MG63 (cell line): ENCODE measurements at regions not wholly inside any gene's neighbourhood (a gene's known extent, or its start where the extent isn't known, plus 50 kb on each side); places are given as distances from the start of the nearest gene placed in this dataset.
"Not testable (repeated sequence)": the region's sequence is repeated elsewhere in the genome, so short reads cannot be mapped to it uniquely, and the experiment has no call there.

Experiments used
- DNase-seq: peaks from one replicate; pipeline ENCODE4 v3.0.0-alpha.2; 2020
- H3K27me3 ChIP-seq: fragments of 250-450 bp; sonication (Bioruptor Pico); 2 replicates; pipeline ENCODE4 v1.5.1; 2020; ENCODE audit warnings: mild to moderate bottlenecking, moderate library complexity
- H3K36me3 ChIP-seq: fragments of 250-450 bp; sonication (Bioruptor Pico); 2 replicates; pipeline ENCODE4 v1.5.1; 2020; ENCODE audit warnings: mild to moderate bottlenecking, moderate library complexity
- H3K4me3 ChIP-seq: fragments of 250-450 bp; sonication (Bioruptor Pico); 2 replicates; pipeline ENCODE4 v1.5.1; 2020; ENCODE audit warnings: mild to moderate bottlenecking, moderate library complexity
- H3K9me3 ChIP-seq: fragments of 250-450 bp; sonication (Bioruptor Pico); 2 replicates; pipeline ENCODE4 v1.5.1; 2020; ENCODE audit warnings: mild to moderate bottlenecking, moderate library complexity

DNA sequence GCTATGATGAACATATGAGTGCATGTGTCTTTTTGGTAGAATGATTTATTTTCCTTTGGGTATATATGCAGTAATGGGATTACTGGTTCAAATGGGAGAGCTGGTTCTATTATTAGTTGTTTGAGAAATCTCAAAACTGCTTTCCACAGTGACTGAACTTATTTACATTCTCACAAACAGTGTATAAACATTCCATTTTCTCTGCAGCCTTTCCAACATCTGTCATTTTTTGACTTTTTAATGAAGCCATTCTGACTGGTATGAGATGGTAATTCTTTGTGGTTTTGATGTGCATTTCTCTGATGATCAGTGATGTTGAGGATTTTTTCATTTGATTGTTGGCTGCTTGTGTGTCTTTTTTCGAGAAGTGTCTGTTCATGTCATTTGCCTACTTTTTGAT lies 1124.2 kb downstream of the NAALADL2 start:
- Histone ChIP-seq H3K36me3 (no peaks in the 10 kb centered on the region), H3K4me3 (no peak overlapping the region), H3K9me3 (peaks cover 2% of the 10 kb centered on the region; the same call in 1 of the 2 replicates), H3K27me3 (no peaks in the 10 kb centered on the region)
- DNase-seq: no peak

GRCh38 chr3:175980486-175981090 lies 1121.5 kb downstream of the NAALADL2 start:
- Histone ChIP-seq H3K9me3 (no peaks in the 10 kb centered on the region), H3K4me3 (no peak overlapping the region), H3K27me3 (no peaks in the 10 kb centered on the region), H3K36me3 (no peaks in the 10 kb centered on the region)
- DNase-seq: no peak

DNA sequence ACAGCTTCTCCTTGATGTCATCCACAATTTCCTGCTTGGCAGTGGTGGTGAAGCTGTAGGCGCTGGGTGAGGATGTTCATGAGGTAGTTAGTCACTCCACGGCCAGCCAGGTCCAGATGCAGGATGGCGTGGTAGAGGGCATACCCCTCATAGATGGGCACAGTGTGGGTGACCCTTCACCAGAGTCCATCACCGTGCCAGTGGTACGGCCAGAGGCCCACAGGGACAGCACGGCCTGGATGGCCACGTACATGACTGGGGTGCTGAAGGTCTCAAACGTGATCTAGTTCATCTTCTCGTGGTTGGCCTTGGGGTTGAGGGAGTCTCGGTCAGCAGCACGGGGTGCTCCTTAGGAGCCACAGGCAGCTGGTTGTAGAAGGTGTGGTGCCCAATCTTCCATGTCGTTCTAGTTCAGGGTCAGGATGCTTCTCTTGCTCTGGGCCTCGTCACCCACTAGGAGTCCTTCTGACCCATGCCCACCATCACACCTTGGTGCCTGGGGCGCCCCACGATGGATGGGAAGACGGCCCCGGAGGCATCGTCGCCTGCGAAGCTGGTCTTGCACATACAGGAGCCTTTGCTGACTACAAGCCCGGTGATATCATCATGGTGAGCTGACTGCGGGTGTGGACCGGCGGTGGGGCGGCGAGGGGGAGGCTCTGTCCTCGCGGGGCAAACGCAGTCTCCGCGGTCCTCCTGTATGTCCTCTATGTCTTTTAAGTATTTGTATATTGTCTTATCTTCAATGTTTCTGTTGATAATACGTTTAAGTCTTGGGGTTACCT lies 1119.0 kb downstream of the NAALADL2 start:
- H3K9me3 ChIP-seq: no peaks in the 10 kb centered on the region
- H3K4me3 ChIP-seq: no peak overlapping the region
- H3K36me3 ChIP-seq: no peaks in the 10 kb centered on the region
- no peaks in the 10 kb centered on the region for H3K27me3 ChIP-seq
- DNase-seq: no peak

DNA sequence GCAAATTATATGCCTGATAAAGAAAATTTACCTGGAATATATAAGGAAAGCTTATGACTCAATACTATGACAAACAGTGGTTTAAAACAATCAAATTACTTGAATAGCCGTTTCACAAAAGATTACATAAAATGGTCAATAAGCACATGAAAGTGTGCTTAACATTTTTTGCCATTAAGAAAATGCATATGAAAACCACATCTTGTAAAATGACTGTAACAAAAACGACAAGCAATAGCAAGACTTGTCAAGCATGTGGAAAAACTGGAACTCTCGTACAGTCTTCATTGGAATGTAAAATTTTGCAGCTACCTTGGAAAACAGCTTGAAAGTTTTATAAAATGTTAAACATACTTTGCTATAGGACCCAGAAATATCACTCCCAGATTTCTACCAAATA lies 1110.3 kb downstream of the NAALADL2 start:
- no peaks in the 10 kb centered on the region for H3K27me3 ChIP-seq
- H3K9me3 ChIP-seq: no peaks in the 10 kb centered on the region; the same call in none of the 2 replicates
- H3K4me3 ChIP-seq: no peak overlapping the region
- H3K36me3 ChIP-seq: no peaks in the 10 kb centered on the region
- DNase-seq: no peak

GRCh38 chr3:175965036-175965435 lies 1105.9 kb downstream of the NAALADL2 start:
- Histone ChIP-seq H3K36me3 (no peaks in the 10 kb centered on the region), H3K27me3 (no peaks in the 10 kb centered on the region), H3K9me3 (no peaks in the 10 kb centered on the region; the same call in none of the 2 replicates), H3K4me3 (no peak overlapping the region)
- DNase-seq: no peak

DNA sequence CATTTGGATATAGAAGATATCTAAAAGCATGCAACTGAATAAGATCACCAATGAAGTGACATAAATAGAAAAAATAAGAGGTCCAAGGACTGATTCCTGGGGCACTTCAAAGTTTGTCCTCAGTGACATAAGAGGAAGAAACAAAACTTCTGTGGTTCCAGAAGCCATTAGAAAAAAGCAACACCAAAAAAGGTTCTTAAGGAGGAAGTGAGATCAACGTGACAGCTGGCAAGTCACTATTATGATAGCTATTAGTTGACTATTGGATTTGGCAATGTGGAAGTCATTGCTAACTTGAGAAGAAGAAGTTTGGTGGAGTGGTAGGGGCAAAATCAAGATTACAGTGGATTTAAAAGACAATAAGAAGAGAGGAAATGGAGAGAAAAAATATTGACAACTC lies 1098.3 kb downstream of the NAALADL2 start:
- Histone ChIP-seq H3K36me3 (no peaks in the 10 kb centered on the region), H3K4me3 (no peak overlapping the region), H3K9me3 (no peaks in the 10 kb centered on the region), H3K27me3 (no peaks in the 10 kb centered on the region)
- DNase-seq: no peak

DNA sequence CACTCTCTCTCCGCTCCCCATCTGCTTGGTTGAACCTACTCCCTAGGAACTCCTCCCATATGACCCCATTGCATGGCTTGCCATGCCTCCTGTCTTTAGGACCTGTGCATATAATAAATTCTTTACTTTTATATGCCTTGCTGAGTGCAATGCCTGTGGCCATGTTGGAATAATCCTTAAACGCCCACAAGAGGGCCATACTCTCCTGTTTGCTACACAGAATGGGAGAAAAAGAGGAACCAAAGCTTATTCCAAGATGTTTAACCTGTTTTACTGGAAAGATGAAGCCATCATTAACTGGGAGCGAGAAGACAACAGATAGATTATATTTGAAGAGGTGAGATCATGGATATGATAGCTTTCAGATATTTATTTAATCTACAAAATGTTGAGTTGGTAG lies 1097.8 kb downstream of the NAALADL2 start:
- DNase-seq: no peak
- no peaks in the 10 kb centered on the region for H3K9me3 ChIP-seq
- no peak overlapping the region for H3K4me3 ChIP-seq
- H3K36me3 ChIP-seq: no peaks in the 10 kb centered on the region
- H3K27me3 ChIP-seq: no peaks in the 10 kb centered on the region

GRCh38 chr3:175951047-175951694 lies 1092.0 kb downstream of the NAALADL2 start:
- Histone ChIP-seq H3K27me3 (no peaks in the 10 kb centered on the region), H3K9me3 (no peaks in the 10 kb centered on the region), H3K4me3 (no peak overlapping the region), H3K36me3 (no peaks in the 10 kb centered on the region)
- no peak for DNase-seq

- no peak for DNase-seq
- peaks cover 9% of the 10 kb centered on the region; the same call in 1 of the 2 replicates for H3K9me3 ChIP-seq
- H3K36me3 ChIP-seq: no peaks in the 10 kb centered on the region
- no peak overlapping the region for H3K4me3 ChIP-seq
- H3K27me3 ChIP-seq: no peaks in the 10 kb centered on the region
These were observed 1088.9 kb downstream of the NAALADL2 start for GRCh38 chr3:175948041-175948440.

GRCh38 chr3:175941352-175941751 lies 1082.2 kb downstream of the NAALADL2 start:
- Histone ChIP-seq H3K36me3 (no peaks in the 10 kb centered on the region), H3K27me3 (no peaks in the 10 kb centered on the region), H3K4me3 (no peak overlapping the region), H3K9me3 (peaks cover 20% of the 10 kb centered on the region)
- no peak for DNase-seq

- Histone ChIP-seq H3K4me3 (no peak overlapping the region), H3K9me3 (peaks cover 20% of the 10 kb centered on the region), H3K27me3 (no peaks in the 10 kb centered on the region), H3K36me3 (no peaks in the 10 kb centered on the region)
- no peak for DNase-seq
These were observed 1081.7 kb downstream of the NAALADL2 start for GRCh38 chr3:175940881-175941280.

GRCh38 chr3:175940243-175940642 lies 1081.1 kb downstream of the NAALADL2 start:
- no peak for DNase-seq
- no peak overlapping the region for H3K4me3 ChIP-seq
- peaks cover 16% of the 10 kb centered on the region for H3K9me3 ChIP-seq
- H3K36me3 ChIP-seq: no peaks in the 10 kb centered on the region
- H3K27me3 ChIP-seq: no peaks in the 10 kb centered on the region

DNA sequence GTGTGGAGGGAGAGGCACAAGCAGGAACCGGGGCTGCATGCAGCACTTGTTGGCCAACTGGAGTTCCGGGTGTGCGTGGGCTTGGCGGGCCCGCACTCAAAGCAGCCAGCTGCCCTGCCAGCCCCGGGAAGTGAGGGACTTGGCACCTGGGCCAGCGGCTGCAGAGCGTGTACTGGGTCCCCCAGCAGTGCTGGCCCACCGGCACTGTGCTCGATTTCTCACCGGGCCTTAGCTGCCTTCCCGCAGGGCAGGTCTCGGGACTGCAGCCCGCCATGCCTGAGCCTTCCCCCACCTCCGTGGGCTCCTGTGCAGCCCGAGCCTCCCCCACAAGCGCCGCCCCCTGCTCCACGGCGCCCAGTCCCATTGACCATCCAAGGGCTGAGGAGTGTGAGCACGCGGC lies 1078.2 kb downstream of the NAALADL2 start:
- peaks cover 11% of the 10 kb centered on the region for H3K9me3 ChIP-seq
- not testable (repeated sequence) for H3K4me3 ChIP-seq, DNase-seq, H3K27me3 ChIP-seq, H3K36me3 ChIP-seq

DNA sequence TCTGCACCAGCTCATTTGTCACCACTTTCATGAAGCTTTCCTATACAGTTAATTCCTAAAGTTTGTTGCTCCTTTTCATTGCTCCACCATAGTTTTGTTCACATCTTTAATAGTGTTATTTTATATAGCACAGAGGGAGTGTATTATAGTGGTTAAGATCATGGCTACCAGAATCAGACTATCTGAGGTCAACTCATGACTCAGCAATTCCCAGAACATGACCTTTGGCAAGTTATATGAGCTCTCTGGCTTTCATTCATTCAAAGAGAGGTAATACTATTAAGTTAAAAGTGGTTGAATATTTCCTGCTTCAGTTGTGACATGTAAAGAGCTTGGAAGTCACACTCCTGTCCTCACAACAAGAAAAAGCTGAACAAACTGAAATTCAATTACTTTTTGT lies 1073.5 kb downstream of the NAALADL2 start:
- H3K27me3 ChIP-seq: no peaks in the 10 kb centered on the region
- H3K4me3 ChIP-seq: no peak overlapping the region
- H3K36me3 ChIP-seq: no peaks in the 10 kb centered on the region
- no peak for DNase-seq
- no peaks in the 10 kb centered on the region for H3K9me3 ChIP-seq

GRCh38 chr3:175919133-175919532 lies 1060.0 kb downstream of the NAALADL2 start:
- Histone ChIP-seq H3K27me3 (no peaks in the 10 kb centered on the region), H3K4me3 (no peak overlapping the region), H3K9me3 (peaks cover 6% of the 10 kb centered on the region), H3K36me3 (no peaks in the 10 kb centered on the region)
- no peak for DNase-seq

GRCh38 chr3:175916191-175916934 lies 1057.2 kb downstream of the NAALADL2 start:
- Histone ChIP-seq H3K27me3 (no peaks in the 10 kb centered on the region), H3K36me3 (no peaks in the 10 kb centered on the region), H3K9me3 (peaks cover 6% of the 10 kb centered on the region), H3K4me3 (no peak overlapping the region)
- no peak for DNase-seq

DNA sequence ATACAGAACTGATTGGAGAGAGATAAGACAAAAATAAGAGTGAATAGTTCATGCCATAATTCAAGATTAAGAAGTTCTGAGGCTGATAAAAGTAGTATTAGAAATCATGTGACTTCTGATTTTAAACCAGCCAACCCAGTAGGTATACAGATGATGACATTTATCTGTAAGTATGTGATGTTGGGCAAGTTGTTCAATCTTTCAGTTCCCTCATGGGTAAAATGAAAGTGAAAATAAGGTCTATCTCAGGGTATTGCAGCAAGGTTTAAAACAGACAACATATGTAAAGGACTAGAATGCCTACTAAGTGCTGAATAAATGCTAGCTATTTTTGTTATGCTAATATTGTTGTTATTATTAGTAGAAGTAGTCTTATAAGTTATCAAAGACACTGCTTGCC lies 1055.7 kb downstream of the NAALADL2 start:
- Histone ChIP-seq H3K36me3 (no peaks in the 10 kb centered on the region), H3K27me3 (no peaks in the 10 kb centered on the region), H3K9me3 (peaks cover 4% of the 10 kb centered on the region; the same call in 1 of the 2 replicates), H3K4me3 (no peak overlapping the region)
- no peak for DNase-seq
